ENCODE measurements at regions not wholly inside any gene's neighbourhood (a gene's known extent, or its start where the extent isn't known, plus 50 kb on each side); places are given as distances from the start of the nearest gene placed in this dataset.

DNA sequence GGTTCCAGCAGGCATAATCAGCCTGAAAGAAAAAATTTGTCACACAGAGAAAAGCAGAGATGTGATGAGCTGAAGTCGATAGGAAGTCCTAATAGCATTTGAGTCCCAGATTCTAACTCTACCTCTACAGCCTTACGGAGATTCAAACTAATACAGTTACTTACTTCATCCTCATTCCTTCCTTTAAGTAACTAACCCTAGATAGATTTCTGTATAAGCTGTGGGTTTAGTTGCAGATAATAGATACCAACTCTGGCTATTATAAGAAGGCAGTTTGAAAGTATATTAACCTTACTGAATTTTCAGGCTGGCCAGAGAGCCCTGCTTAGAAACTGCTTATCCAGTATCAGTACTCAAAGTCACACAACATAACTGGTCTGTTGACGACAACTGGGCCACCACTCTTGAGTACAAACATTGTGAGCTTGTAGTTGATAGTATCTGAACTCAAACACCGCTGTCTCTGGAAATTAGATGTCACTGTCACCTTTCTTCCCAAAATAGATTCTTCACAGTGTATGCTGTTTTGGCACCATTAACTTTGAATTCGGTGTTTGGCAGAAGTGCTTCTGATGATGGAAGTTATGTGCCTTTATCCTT is 484.3 kb downstream of the DIPK2A start:
- no peaks in the 10 kb centered on the region for H3K27me3 Mint-ChIP-seq (ENCODE audit: low read depth)
- Histone ChIP-seq H3K9ac (ENCODE audit: extremely low read depth, insufficient read length, low read length) (no peak overlapping the region), H3K4me2 (ENCODE audit: insufficient read depth, insufficient read length, low read length) (no peak overlapping the region)

More for the DNA sequence above, 484.3 kb downstream of the DIPK2A start:
- Histone ChIP-seq H3K79me1 (ENCODE audit: insufficient read depth, low read depth, low read length, poor library complexity, severe bottlenecking) (no peaks in the 10 kb centered on the region), H3K9me3 (ENCODE audit: control insufficient read depth, low read depth, low read length) (no peaks in the 10 kb centered on the region), H2BK120ac (ENCODE audit: low read depth, low read length, poor library complexity, severe bottlenecking) (no peak overlapping the region), H3K27me3 (ENCODE audit: insufficient read depth, low read length) (no peaks in the 10 kb centered on the region), H4K91ac (ENCODE audit: insufficient read length, low read depth, low read length) (no peak overlapping the region), H2BK15ac (ENCODE audit: low read depth, low read length) (no peak overlapping the region), H3T11ph (ENCODE audit: low read length) (no peak overlapping the region), H3K56ac (ENCODE audit: insufficient read length, low read depth, low read length) (no peak overlapping the region), H3K4me1 (ENCODE audit: insufficient read depth, low read length) (no peaks in the 10 kb centered on the region), H3K23me2 (ENCODE audit: insufficient read length, low read depth, low read length, poor library complexity, severe bottlenecking) (no peaks in the 10 kb centered on the region), H3K4ac (ENCODE audit: low read depth, low read length) (no peak overlapping the region), H4K8ac (replicated peaks; ENCODE audit: insufficient read length, low read depth, low read length) (no peak overlapping the region), H2BK5ac (ENCODE audit: insufficient read length, low read length) (no peak overlapping the region), H2BK20ac (ENCODE audit: low read depth, low read length, poor library complexity, severe bottlenecking) (no peak overlapping the region), H3K79me2 (ENCODE audit: insufficient read depth, low read length) (no peaks in the 10 kb centered on the region), H3K18ac (ENCODE audit: insufficient read length, low read depth, low read length) (no peak overlapping the region), H3K27ac (ENCODE audit: insufficient read length, low read depth, low read length) (no peak overlapping the region), H2AK5ac (ENCODE audit: insufficient read length, low read length) (no peak overlapping the region), H2AFZ (ENCODE audit: low read length) (no peak overlapping the region), H4K20me1 (ENCODE audit: control insufficient read depth, insufficient read depth, insufficient read length) (no peaks in the 10 kb centered on the region), H2BK12ac (ENCODE audit: insufficient read length, low read depth, low read length) (no peak overlapping the region), H3K14ac (ENCODE audit: insufficient read depth, low read length) (no peak overlapping the region), H4K5ac (ENCODE audit: insufficient read length, low read depth, low read length) (no peak overlapping the region), H3K23ac (ENCODE audit: insufficient read length, low read depth, low read length) (no peak overlapping the region)
- DNase-seq, result no peak
- TF ChIP-seq, protein P1, sequence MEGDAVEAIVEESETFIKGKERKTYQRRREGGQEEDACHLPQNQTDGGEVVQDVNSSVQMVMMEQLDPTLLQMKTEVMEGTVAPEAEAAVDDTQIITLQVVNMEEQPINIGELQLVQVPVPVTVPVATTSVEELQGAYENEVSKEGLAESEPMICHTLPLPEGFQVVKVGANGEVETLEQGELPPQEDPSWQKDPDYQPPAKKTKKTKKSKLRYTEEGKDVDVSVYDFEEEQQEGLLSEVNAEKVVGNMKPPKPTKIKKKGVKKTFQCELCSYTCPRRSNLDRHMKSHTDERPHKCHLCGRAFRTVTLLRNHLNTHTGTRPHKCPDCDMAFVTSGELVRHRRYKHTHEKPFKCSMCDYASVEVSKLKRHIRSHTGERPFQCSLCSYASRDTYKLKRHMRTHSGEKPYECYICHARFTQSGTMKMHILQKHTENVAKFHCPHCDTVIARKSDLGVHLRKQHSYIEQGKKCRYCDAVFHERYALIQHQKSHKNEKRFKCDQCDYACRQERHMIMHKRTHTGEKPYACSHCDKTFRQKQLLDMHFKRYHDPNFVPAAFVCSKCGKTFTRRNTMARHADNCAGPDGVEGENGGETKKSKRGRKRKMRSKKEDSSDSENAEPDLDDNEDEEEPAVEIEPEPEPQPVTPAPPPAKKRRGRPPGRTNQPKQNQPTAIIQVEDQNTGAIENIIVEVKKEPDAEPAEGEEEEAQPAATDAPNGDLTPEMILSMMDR (conservative IDR thresholded peaks at IDR 0.05), result no peak
- Mint-ChIP-seq H3K9me3 (no peaks in the 10 kb centered on the region), H3K4me3 (no peak overlapping the region), H3K4me1 (no peaks in the 10 kb centered on the region), H3K36me3 (ENCODE audit: insufficient read depth in 1 of 3, low read depth in 3 of 3) (no peaks in the 10 kb centered on the region; a peak in 1 of 7 replicates), H3K27ac (no peak overlapping the region)
- no CpG with 5 or more reads among the region's 5 CpGs for WGBS (ENCODE audit: extremely low coverage, insufficient read length, low lambda C conversion rate)

Measured in H9 (cell line).